Neuronal stem cell (in vitro differentiated cells): ENCODE measurements at regions not wholly inside any gene's neighbourhood (a gene's known extent, or its start where the extent isn't known, plus 50 kb on each side); places are given as distances from the start of the nearest gene placed in this dataset.

Experiments used
- DNase-seq: peaks from one replicate; pipeline ENCODE4 v3.0.0-alpha.2; 2013; ENCODE audit warnings: low spot score
- H2AFZ ChIP-seq: one replicate; pipeline ENCODE4 v1.6.1; 2013; ENCODE audit warnings: mild to moderate bottlenecking, low read length, inconsistent platforms
- H2AK5ac ChIP-seq: 2 replicates; pipeline ENCODE4 v1.6.1; 2013; ENCODE audit warnings: low read depth, mild to moderate bottlenecking, inconsistent platforms, low read length, moderate library complexity, mixed read lengths
- H2BK120ac ChIP-seq: 2 replicates; pipeline ENCODE4 v1.6.1; 2013; ENCODE audit warnings: low read depth, mild to moderate bottlenecking, inconsistent platforms, low read length, moderate library complexity, mixed read lengths
- H2BK12ac ChIP-seq: one replicate; pipeline ENCODE4 v1.6.1; 2013; ENCODE audit warnings: low read length, inconsistent platforms
- H2BK15ac ChIP-seq: 2 replicates; pipeline ENCODE4 v1.6.1; 2013; ENCODE audit warnings: mild to moderate bottlenecking, low read length, inconsistent platforms, mixed read lengths
- H2BK5ac ChIP-seq: one replicate; pipeline ENCODE4 v1.6.1; 2013; ENCODE audit warnings: inconsistent platforms, mild to moderate bottlenecking, low read length, moderate library complexity
- H3K14ac ChIP-seq: one replicate; pipeline ENCODE4 v1.6.1; 2013; ENCODE audit warnings: low read length, inconsistent platforms
- H3K18ac ChIP-seq: 2 replicates; pipeline ENCODE4 v1.6.1; 2013; ENCODE audit warnings: low read length, inconsistent platforms
- H3K23ac ChIP-seq: 2 replicates; pipeline ENCODE4 v1.6.1; 2013; ENCODE audit warnings: low read depth, mild to moderate bottlenecking, mixed read lengths, low read length, inconsistent platforms; ENCODE audit not compliant: poor library complexity
- H3K27ac ChIP-seq: replicated peaks from 3 replicates; pipeline ENCODE4 v1.5.1; 2013; ENCODE audit warnings: low read length, inconsistent platforms
- H3K27me3 ChIP-seq, 3 experiments: 2 replicates each; pipeline ENCODE4 v1.6.1; 2013; ENCODE audit warnings: low read length in 3 of 3, mild to moderate bottlenecking in 2 of 3, inconsistent platforms in 1 of 3, low read depth in 1 of 3, mixed read lengths in 1 of 3, moderate library complexity in 1 of 3; ENCODE audit not compliant: control insufficient read depth in 3 of 3, insufficient read depth in 3 of 3
- H3K36me3 ChIP-seq, 2 donors: replicated peaks in 1 of 2; 2 replicates each; pipeline ENCODE4 v1.6.1; 2013; ENCODE audit warnings: low read length in 2 of 2; ENCODE audit not compliant: control insufficient read depth in 2 of 2, insufficient read depth in 2 of 2
- H3K4ac ChIP-seq: 2 replicates; pipeline ENCODE4 v1.6.1; 2013; ENCODE audit warnings: inconsistent platforms, mild to moderate bottlenecking, low read length, moderate library complexity
- H3K4me1 ChIP-seq, 2 donors: 1 replicate in 1 of 2; 2 replicates in 1 of 2; pipeline ENCODE4 v1.6.1; 2013; ENCODE audit warnings: low read length in 2 of 2, low read depth in 1 of 2; ENCODE audit not compliant: control insufficient read depth in 2 of 2, insufficient read depth in 1 of 2
- H3K4me2 ChIP-seq: one replicate; pipeline ENCODE4 v1.6.1; 2013; ENCODE audit warnings: mild to moderate bottlenecking, low read length, inconsistent platforms; ENCODE audit not compliant: insufficient read depth, poor library complexity, severe bottlenecking
- H3K4me3 ChIP-seq, 2 donors: 2 replicates each; pipeline ENCODE4 v1.5.1; 2013; ENCODE audit warnings: low read length in 2 of 2, mild to moderate bottlenecking in 2 of 2, inconsistent platforms in 1 of 2, moderate library complexity in 1 of 2
- H3K79me1 ChIP-seq: one replicate; pipeline ENCODE4 v1.6.1; 2013; ENCODE audit warnings: low read depth, mild to moderate bottlenecking, inconsistent platforms, low read length, moderate library complexity
- H3K9ac ChIP-seq: one replicate; pipeline ENCODE4 v1.6.1; 2013; ENCODE audit warnings: mild to moderate bottlenecking, low read depth, low read length, inconsistent platforms; ENCODE audit not compliant: poor library complexity
- H3K9me3 ChIP-seq, 2 donors: replicated peaks in 1 of 2; 2 replicates each; pipeline versions ENCODE3 to v1.6.1; 2013; ENCODE audit warnings: low read length in 2 of 2, mild to moderate bottlenecking in 2 of 2, inconsistent platforms in 1 of 2, low read depth in 1 of 2, mixed read lengths in 1 of 2, moderate library complexity in 1 of 2; ENCODE audit not compliant: control insufficient read depth in 2 of 2, insufficient read depth in 1 of 2
- H4K8ac ChIP-seq: one replicate; pipeline ENCODE4 v1.6.1; 2013; ENCODE audit warnings: low read depth, mild to moderate bottlenecking, inconsistent platforms, low read length, moderate library complexity
- H4K91ac ChIP-seq: one replicate; pipeline ENCODE4 v1.6.1; 2013; ENCODE audit warnings: low read length, low read depth, mild to moderate bottlenecking, inconsistent platforms; ENCODE audit not compliant: poor library complexity
- WGBS, 2 donors: extraction: QIAGEN DNeasy Blood & Tissue Kit; methylation state at CpG; one replicate each; pipeline ENCODE4 v1.1.7; 2013; ENCODE audit warnings: missing lambda C conversion rate in 2 of 2, mixed read lengths in 1 of 2; ENCODE audit not compliant: insufficient read length in 2 of 2, insufficient replicate concordance in 1 of 2; ENCODE audit errors: extremely low coverage in 2 of 2; 5-methylcytosine and 5-hydroxymethylcytosine counted together

- DNase-seq: no peak
Observed at GRCh38 chr15:47599806-47600205, 117.5 kb upstream of the SEMA6D start.

DNA sequence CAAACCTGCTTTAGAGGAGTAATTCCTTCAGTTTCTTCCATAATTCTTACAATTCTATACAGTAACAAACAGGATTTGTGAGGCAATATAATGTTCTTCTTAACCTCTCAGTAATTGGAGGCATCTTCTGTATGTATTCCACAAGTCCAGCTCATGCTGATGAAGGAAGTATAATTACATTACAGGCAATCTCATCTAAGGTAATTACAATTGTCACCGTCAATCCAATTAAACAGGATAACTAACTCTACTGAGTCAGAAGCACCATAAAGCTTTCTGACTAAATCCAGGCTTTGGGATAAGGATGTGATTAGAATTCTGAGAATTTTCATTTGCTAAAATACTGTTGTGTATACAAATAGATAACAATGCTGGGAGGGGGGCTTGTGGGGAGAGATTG, 115.2 kb upstream of the SEMA6D start:
- Histone ChIP-seq H3K14ac (no peak overlapping the region), H3K9ac (no peak overlapping the region), H2AK5ac (no peak overlapping the region), H3K36me3 (no peaks in the 10 kb centered on the region), H3K27me3 (no peaks in the 10 kb centered on the region), H2AFZ (no peak overlapping the region), H2BK5ac (no peak overlapping the region), H4K8ac (no peak overlapping the region), H3K4ac (no peak overlapping the region), H2BK120ac (no peak overlapping the region), H3K4me2 (no peak overlapping the region), H3K18ac (no peak overlapping the region), H4K91ac (no peak overlapping the region), H3K4me1 (peaks cover 0 to 2% of the 10 kb centered on the region in 2 donors), H3K27ac (no peak overlapping the region), H3K4me3 (no peak overlapping the region), H3K9me3 (no peaks in the 10 kb centered on the region), H3K79me1 (no peaks in the 10 kb centered on the region), H2BK12ac (no peak overlapping the region), H2BK15ac (no peak overlapping the region), H3K23ac (no peak overlapping the region)
- no peak for DNase-seq
- no CpG with 5 or more reads among the region's 1 CpG for WGBS, 2 donors

More at GRCh38 chr15:47599806-47600205, 117.5 kb upstream of the SEMA6D start:
- Histone ChIP-seq H2BK15ac (no peak overlapping the region), H3K18ac (no peak overlapping the region), H3K79me1 (no peaks in the 10 kb centered on the region), H2BK12ac (no peak overlapping the region), H3K36me3 (no peaks in the 10 kb centered on the region), H3K14ac (no peak overlapping the region), H3K4me1 (peaks cover 0 to 2% of the 10 kb centered on the region in 2 donors), H3K27me3 (no peaks in the 10 kb centered on the region), H3K9ac (no peak overlapping the region), H3K27ac (no peak overlapping the region), H3K4me2 (no peak overlapping the region), H3K9me3 (no peaks in the 10 kb centered on the region), H2AFZ (no peak overlapping the region), H3K4ac (no peak overlapping the region), H4K8ac (no peak overlapping the region), H2AK5ac (no peak overlapping the region), H2BK5ac (no peak overlapping the region), H2BK120ac (no peak overlapping the region), H3K23ac (no peak overlapping the region), H3K4me3 (no peak overlapping the region), H4K91ac (no peak overlapping the region)
- WGBS, 2 donors: no CpG with 5 or more reads among the region's 2 CpGs

DNA sequence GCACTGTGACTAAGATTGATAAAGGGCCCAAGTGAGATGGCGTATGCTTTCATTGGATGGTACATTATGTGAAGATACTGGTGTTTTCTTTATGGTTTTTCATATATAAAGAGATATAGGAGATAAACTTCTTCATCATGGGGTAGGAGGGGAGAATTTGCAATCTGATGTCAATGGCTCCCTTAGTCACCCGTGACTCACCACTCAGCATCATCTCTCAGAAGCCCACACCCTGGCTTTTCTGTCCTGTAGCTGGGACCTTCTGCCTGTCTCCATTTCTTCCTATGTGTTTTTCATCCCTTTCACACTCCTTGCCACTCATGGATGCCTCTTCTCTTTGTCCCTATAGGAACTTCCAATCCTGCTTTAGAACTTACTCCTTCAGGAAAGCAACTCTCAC, 114.3 kb upstream of the SEMA6D start:
- no peaks in the 10 kb centered on the region for H3K27me3 ChIP-seq
- no peak overlapping the region for H3K4ac ChIP-seq
- H2BK120ac ChIP-seq: no peak overlapping the region
- no peak overlapping the region for H4K8ac ChIP-seq
- no peak overlapping the region for H3K23ac ChIP-seq
- peaks cover 0 to 2% of the 10 kb centered on the region in 2 donors for H3K4me1 ChIP-seq
- DNase-seq: no peak
- H2BK12ac ChIP-seq: no peak overlapping the region
- H2BK15ac ChIP-seq: no peak overlapping the region
- H3K79me1 ChIP-seq: no peaks in the 10 kb centered on the region
- no peak overlapping the region for H3K9ac ChIP-seq
- H3K18ac ChIP-seq: no peak overlapping the region
- H3K36me3 ChIP-seq: no peaks in the 10 kb centered on the region
- H3K4me2 ChIP-seq: no peak overlapping the region
- WGBS, 2 donors: no CpG with 5 or more reads among the region's 2 CpGs
- H3K4me3 ChIP-seq: no peak overlapping the region
- no peak overlapping the region for H2AFZ ChIP-seq
- H4K91ac ChIP-seq: no peak overlapping the region
- H2BK5ac ChIP-seq: no peak overlapping the region
- H3K9me3 ChIP-seq: no peaks in the 10 kb centered on the region
- no peak overlapping the region for H3K27ac ChIP-seq
- no peak overlapping the region for H3K14ac ChIP-seq
- no peak overlapping the region for H2AK5ac ChIP-seq

DNA sequence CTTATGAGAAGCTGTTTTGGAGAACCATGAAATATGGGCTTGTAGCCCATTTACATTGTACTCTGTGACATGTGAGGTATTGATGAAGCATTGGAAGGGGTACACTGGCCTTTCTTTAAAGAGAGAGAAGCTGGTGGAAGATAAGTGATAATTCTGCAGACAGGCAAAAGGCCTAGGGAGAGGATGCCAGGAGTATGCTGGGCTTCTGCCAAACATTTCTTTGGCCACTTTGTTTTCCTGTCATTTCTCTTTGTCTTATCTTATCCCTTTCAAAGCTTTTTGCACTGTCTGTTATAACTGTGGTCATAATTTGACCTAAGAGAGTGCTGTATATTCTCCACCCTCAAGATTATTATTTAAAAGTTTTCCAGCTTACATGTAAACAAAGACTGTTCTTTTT, 109.6 kb upstream of the SEMA6D start:
- H3K18ac ChIP-seq: no peak overlapping the region
- no peaks in the 10 kb centered on the region for H3K27me3 ChIP-seq
- H3K36me3 ChIP-seq: no peaks in the 10 kb centered on the region
- no peak overlapping the region for H2AFZ ChIP-seq
- no peak overlapping the region for H4K91ac ChIP-seq
- no peak overlapping the region for H2BK5ac ChIP-seq
- H3K9me3 ChIP-seq: no peaks in the 10 kb centered on the region
- H3K4me2 ChIP-seq: no peak overlapping the region
- no peak overlapping the region for H3K23ac ChIP-seq
- H2BK12ac ChIP-seq: no peak overlapping the region
- H3K14ac ChIP-seq: no peak overlapping the region
- H2BK120ac ChIP-seq: no peak overlapping the region
- H4K8ac ChIP-seq: no peak overlapping the region
- H3K79me1 ChIP-seq: no peaks in the 10 kb centered on the region
- H3K4me3 ChIP-seq: no peak overlapping the region
- no peak for DNase-seq
- H2BK15ac ChIP-seq: no peak overlapping the region
- H3K9ac ChIP-seq: no peak overlapping the region
- no peak overlapping the region for H3K4ac ChIP-seq
- H3K4me1 ChIP-seq: peaks cover 0 to 2% of the 10 kb centered on the region in 2 donors
- H2AK5ac ChIP-seq: no peak overlapping the region
- H3K27ac ChIP-seq: no peak overlapping the region
